Kidney (tissue), 13 donors: ENCODE measurements at regions not wholly inside any gene's neighbourhood (a gene's known extent, or its start where the extent isn't known, plus 50 kb on each side); places are given as distances from the start of the nearest gene placed in this dataset.

ENCODE experiments used
- DNase-seq, 5 donors: peaks; one replicate each; pipeline ENCODE4 v3.0.0-alpha.2; 2013 to 2020
- FAIRE-seq: peaks from 2 replicates; lab custom pipeline; 2012; peaks lifted over from hg19 to GRCh38; lab: Jason Lieb, UNC
- H3K27ac ChIP-seq, 2 donors: one replicate each; pipeline ENCODE4 v1.7.0; 2013; ENCODE audit warnings: low read depth in 2 of 2, low read length in 2 of 2, inconsistent platforms in 1 of 2
- H3K27me3 ChIP-seq: one replicate; pipeline ENCODE4 v1.7.1; 2013; ENCODE audit warnings: low read length, inconsistent platforms; ENCODE audit not compliant: control insufficient read depth, insufficient read depth
- H3K36me3 ChIP-seq, 3 donors: one replicate each; pipeline versions ENCODE4 v1.7.0 to v1.7.1; 2013; ENCODE audit warnings: low read length in 3 of 3, control low read depth in 1 of 3, inconsistent platforms in 1 of 3; ENCODE audit not compliant: insufficient read depth in 3 of 3, control insufficient read depth in 2 of 3
- H3K4me1 ChIP-seq, 3 donors: one replicate each; pipeline versions ENCODE4 v1.7.0 to v1.7.1; 2013; ENCODE audit warnings: low read length in 3 of 3, inconsistent platforms in 1 of 3, low read depth in 1 of 3; ENCODE audit not compliant: control insufficient read depth in 2 of 3, insufficient read depth in 2 of 3
- H3K4me3 ChIP-seq, 3 donors: one replicate each; pipeline versions ENCODE4 v1.7.0 to v1.8.1; 2013; ENCODE audit warnings: low read length in 3 of 3, control low read depth in 1 of 3, inconsistent platforms in 1 of 3
- H3K9ac ChIP-seq, 3 donors: one replicate each; pipeline versions ENCODE4 v1.7.0 to v1.7.1; 2013; ENCODE audit warnings: low read length in 3 of 3, control low read depth in 1 of 3, inconsistent platforms in 1 of 3
- H3K9me3 ChIP-seq, 3 donors: one replicate each; pipeline versions ENCODE4 v1.7.0 to v1.7.1; 2013; ENCODE audit warnings: low read length in 3 of 3, control low read depth in 1 of 3, inconsistent platforms in 1 of 3; ENCODE audit not compliant: control insufficient read depth in 2 of 3, insufficient read depth in 1 of 3
- CTCF ChIP-seq: IDR thresholded peaks from 3 replicates; pipeline ENCODE4 v1.5.1; 2012; ENCODE audit warnings: mild to moderate bottlenecking, moderate library complexity, borderline replicate concordance; ENCODE audit not compliant: insufficient read depth; ENCODE audit errors: extremely low read depth
- intact Hi-C: fragments of 100-400 bp; cut with DNase I; formaldehyde crosslinking; loops from one replicate; pipeline ENCODE4 v1.11.1; 2022
- donor health status: control.
- donor health status: control.
- donor health status: control.
- donor health status: control.
- donor health status: control.
- donor health status: DM: yes; HTN: yes; CAD: no.
- donor health status: Normal renal cell carcinoma (clear cell type).

DNA sequence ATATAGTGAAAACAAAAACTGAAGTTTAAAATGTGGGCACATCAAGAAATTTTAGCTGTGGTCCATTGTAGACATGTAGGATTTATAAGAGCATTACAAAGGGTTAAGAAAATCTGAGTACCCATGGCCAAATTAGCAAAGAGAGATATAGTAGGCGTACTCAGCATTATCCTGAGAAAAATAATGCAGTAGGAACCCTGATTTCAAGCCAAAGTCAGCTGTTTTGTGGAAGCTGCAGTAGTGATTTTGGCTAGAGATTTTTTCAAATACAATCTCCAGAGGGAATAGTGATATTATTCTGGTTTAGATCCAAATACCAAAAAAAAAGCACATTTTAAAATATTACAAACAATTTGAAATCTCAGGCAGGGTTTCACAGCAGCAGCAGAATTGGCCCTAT is 450.9 kb downstream of the FBXO15 start:
- no peaks in the 10 kb centered on the region for H3K9me3 ChIP-seq
- FAIRE-seq = no peak
- intact Hi-C loops = no loop called here
- H3K9ac ChIP-seq = no peak overlapping the region
- H3K4me3 ChIP-seq = no peak overlapping the region
- no peak for TF ChIP-seq CTCF
- H3K4me1 ChIP-seq = no peaks in the 10 kb centered on the region
- DNase-seq = no peak
- no peaks in the 10 kb centered on the region for H3K27me3 ChIP-seq
- no peak overlapping the region for H3K27ac ChIP-seq
- no peaks in the 10 kb centered on the region for H3K36me3 ChIP-seq

GRCh38 chr18:73696171-73696570 is 451.5 kb downstream of the FBXO15 start:
- FAIRE-seq (no peak), DNase-seq (no peak)
- TF ChIP-seq CTCF = no peak
- intact Hi-C loops = no loop called here
- Histone ChIP-seq H3K27ac (no peak overlapping the region), H3K9me3 (no peaks in the 10 kb centered on the region), H3K4me3 (no peak overlapping the region), H3K36me3 (no peaks in the 10 kb centered on the region), H3K27me3 (no peaks in the 10 kb centered on the region), H3K4me1 (no peaks in the 10 kb centered on the region), H3K9ac (no peak overlapping the region)

GRCh38 chr18:73693091-73693490 is 454.5 kb downstream of the FBXO15 start:
- Histone ChIP-seq H3K27ac (no peak overlapping the region), H3K9me3 (no peaks in the 10 kb centered on the region), H3K4me3 (no peak overlapping the region), H3K4me1 (no peaks in the 10 kb centered on the region), H3K27me3 (no peaks in the 10 kb centered on the region), H3K9ac (no peak overlapping the region), H3K36me3 (no peaks in the 10 kb centered on the region)
- TF ChIP-seq CTCF = no peak
- DNase-seq (no peak), FAIRE-seq (no peak)
- intact Hi-C loops = no loop called here

DNA sequence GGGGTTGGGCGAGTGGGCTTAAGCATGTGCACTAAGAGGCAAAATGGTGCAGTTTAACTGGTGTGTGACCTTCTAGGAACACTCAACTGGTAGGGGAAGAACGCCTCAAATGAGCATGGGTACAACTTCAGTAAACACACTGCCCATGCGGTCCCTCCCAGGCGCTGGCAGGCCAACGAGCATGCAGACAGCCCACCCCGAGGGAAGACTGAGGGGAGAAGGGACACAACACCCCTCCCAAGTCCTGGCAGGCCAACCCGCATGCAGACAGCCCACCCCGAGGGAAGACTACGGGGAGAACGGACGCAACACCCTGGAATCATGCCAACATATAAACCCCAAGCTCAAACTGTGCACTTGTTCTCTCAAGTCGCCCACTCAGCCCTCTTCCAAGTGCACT is 456.0 kb downstream of the FBXO15 start:
- DNase-seq = peak in 1 of 5 donors; percentile 63
- H3K27me3 ChIP-seq = no peaks in the 10 kb centered on the region

More for the DNA sequence above, 456.0 kb downstream of the FBXO15 start:
- TF ChIP-seq CTCF = no peak
- intact Hi-C loops = no loop called here
- no peaks in the 10 kb centered on the region for H3K9me3 ChIP-seq
- no peak overlapping the region for H3K9ac ChIP-seq
- H3K4me1 ChIP-seq = no peaks in the 10 kb centered on the region
- FAIRE-seq = no peak
- H3K4me3 ChIP-seq = no peak overlapping the region
- no peak overlapping the region for H3K27ac ChIP-seq
- H3K36me3 ChIP-seq = no peaks in the 10 kb centered on the region
